Neural cell (in vitro differentiated cells): ENCODE measurements at regions not wholly inside any gene's neighbourhood (a gene's known extent, or its start where the extent isn't known, plus 50 kb on each side); places are given as distances from the start of the nearest gene placed in this dataset.
A peak's percentile ranks its signal among the peaks of the same experiment; 100 is the strongest.

ENCODE experiments used
- H2AFZ ChIP-seq: fragments of 200-600, 300-800 bp; sonication (generic), shearing (Covaris generic); 2 replicates; pipeline ENCODE4 v1.6.0; 2014; ENCODE audit warnings: low read depth, mild to moderate bottlenecking, antibody characterized with exemption, low read length, moderate library complexity
- H3F3A ChIP-seq: fragments of 200-600 bp; shearing (Covaris generic); 2 replicates; pipeline ENCODE4 v1.6.1; 2016; ENCODE audit warnings: mild to moderate bottlenecking, moderate library complexity, mixed read lengths, antibody characterized with exemption, low read length; ENCODE audit not compliant: insufficient read depth, poor library complexity, severe bottlenecking
- H3K27ac ChIP-seq: fragments of 200-600, 300-800 bp; sonication (generic), shearing (Covaris generic); 2 replicates; pipeline ENCODE4 v1.5.1; 2014; ENCODE audit warnings: mild to moderate bottlenecking, low read length, moderate library complexity
- H3K27me3 ChIP-seq: fragments of 300-800, 200-600 bp; sonication (generic), shearing (Covaris generic); 2 replicates; pipeline ENCODE4 v1.6.0; 2014; ENCODE audit warnings: mild to moderate bottlenecking, low read depth, low read length, moderate library complexity; ENCODE audit not compliant: insufficient read depth
- H3K36me3 ChIP-seq: fragments of 300-800, 200-600 bp; sonication (generic), shearing (Covaris generic); 2 replicates; pipeline ENCODE4 v1.5.1; 2014; ENCODE audit warnings: mild to moderate bottlenecking, antibody characterized with exemption, low read length, moderate library complexity; ENCODE audit not compliant: insufficient read depth
- H3K4me2 ChIP-seq: fragments of 300-800, 200-600 bp; sonication (generic), shearing (Covaris generic); 2 replicates; pipeline ENCODE4 v1.6.0; 2014; ENCODE audit warnings: mild to moderate bottlenecking, low read length
- H3K4me3 ChIP-seq: fragments of 300-800, 200-600 bp; sonication (generic), shearing (Covaris generic); 2 replicates; pipeline ENCODE4 v1.5.1; 2014; ENCODE audit warnings: mild to moderate bottlenecking, low read length, moderate library complexity
- H3K79me2 ChIP-seq: fragments of 200-600 bp; shearing (Covaris generic); replicated peaks from 2 replicates; pipeline ENCODE4 v1.6.0; 2014; ENCODE audit warnings: mild to moderate bottlenecking, low read length, moderate library complexity; ENCODE audit not compliant: insufficient read depth
- H3K9ac ChIP-seq: fragments of 300-800, 200-600 bp; sonication (generic), shearing (Covaris generic); 2 replicates; pipeline ENCODE4 v1.6.1; 2016; ENCODE audit warnings: mild to moderate bottlenecking, low read length, mixed read lengths
- H3K9me2 ChIP-seq: fragments of 200-600 bp; shearing (Covaris generic); 2 replicates; pipeline ENCODE4 v1.6.1; 2016; ENCODE audit warnings: mild to moderate bottlenecking, low read length, mixed read lengths; ENCODE audit not compliant: insufficient read depth
- H3K9me3 ChIP-seq: fragments of 200-600, 300-800 bp; sonication (generic), shearing (Covaris generic); 2 replicates; pipeline ENCODE4 v1.6.1; 2016; ENCODE audit warnings: mild to moderate bottlenecking, mixed run types, low read length, moderate library complexity, mixed read lengths
- H4K20me1 ChIP-seq: fragments of 200-600 bp; shearing (Covaris generic); 2 replicates; pipeline ENCODE4 v1.6.1; 2016; ENCODE audit warnings: mild to moderate bottlenecking, mixed run types; ENCODE audit not compliant: insufficient read depth
- CTCF ChIP-seq: fragments of 450-650 bp; IDR thresholded peaks from 2 replicates; pipeline ENCODE4 v1.5.1; 2014; ENCODE audit warnings: antibody characterized with exemption, mild to moderate bottlenecking, moderate library complexity; ENCODE audit not compliant: poor library complexity, severe bottlenecking
- EP300 ChIP-seq: fragments of 450-650 bp; conservative IDR thresholded peaks from 2 replicates; pipeline ENCODE4 v1.6.1; 2014; ENCODE audit warnings: antibody characterized with exemption, mild to moderate bottlenecking, moderate library complexity; ENCODE audit not compliant: poor library complexity, severe bottlenecking
- EZH2 ChIP-seq: fragments of 200-600, 300-800 bp; shearing (Covaris generic), sonication (generic); IDR thresholded peaks from 2 replicates; pipeline ENCODE4 v1.6.1; 2014; ENCODE audit warnings: antibody characterized with exemption, low read length, borderline replicate concordance, mild to moderate bottlenecking; ENCODE audit not compliant: insufficient read depth, poor library complexity, severe bottlenecking
- MXI1 ChIP-seq: fragments of 450-650 bp; conservative IDR thresholded peaks from 2 replicates; pipeline ENCODE4 v1.6.1; 2014; ENCODE audit warnings: antibody characterized with exemption, mild to moderate bottlenecking; ENCODE audit not compliant: poor library complexity, severe bottlenecking
- POLR2AphosphoS5 ChIP-seq: IDR thresholded peaks from 2 replicates; pipeline ENCODE4 v1.6.1; 2012
- RAD21 ChIP-seq: fragments of 450-650 bp; conservative IDR thresholded peaks from 2 replicates; pipeline ENCODE4 v1.6.1; 2014; ENCODE audit warnings: antibody characterized with exemption, mild to moderate bottlenecking, moderate library complexity
- REST ChIP-seq: IDR thresholded peaks from 2 replicates; pipeline ENCODE4 v1.6.1; 2012; ENCODE audit warnings: borderline replicate concordance
- SMC3 ChIP-seq: fragments of 450-650 bp; conservative IDR thresholded peaks from 2 replicates; pipeline ENCODE4 v1.6.1; 2014; ENCODE audit warnings: antibody characterized with exemption, mild to moderate bottlenecking, moderate library complexity; ENCODE audit not compliant: poor library complexity
- TAF1 ChIP-seq: IDR thresholded peaks from 2 replicates; pipeline ENCODE4 v1.6.1; 2012; ENCODE audit warnings: low read depth

GRCh38 chr1:18052671-18053070 is 54.9 kb upstream of the IGSF21 start:
- Histone ChIP-seq H3K36me3 (no peaks in the 10 kb centered on the region), H3K4me2 (no peak overlapping the region), H3K27ac (no peak overlapping the region), H3K79me2 (no peaks in the 10 kb centered on the region), H3K9me3 (no peaks in the 10 kb centered on the region), H3K9ac (no peak overlapping the region), H3K4me3 (no peak overlapping the region), H3F3A (no peaks in the 10 kb centered on the region), H2AFZ (no peak overlapping the region), H3K27me3 (no peaks in the 10 kb centered on the region), H3K9me2 (no peaks in the 10 kb centered on the region), H4K20me1 (no peaks in the 10 kb centered on the region)
- TF ChIP-seq REST (no peak), SMC3 (no peak), EP300 (peak; percentile 16), RAD21 (no peak), MXI1 (no peak)

GRCh38 chr1:18055156-18055555 is 52.4 kb upstream of the IGSF21 start:
- no peak for TF ChIP-seq SMC3
- no peak for TF ChIP-seq CTCF
- no peak for TF ChIP-seq POLR2AphosphoS5
- TF ChIP-seq MXI1 = no peak
- TF ChIP-seq EP300 = no peak
- no peak for TF ChIP-seq EZH2
- TF ChIP-seq REST = no peak
- TF ChIP-seq RAD21 = no peak
- TF ChIP-seq TAF1 = no peak
- Histone ChIP-seq H2AFZ (no peak overlapping the region), H3K36me3 (no peaks in the 10 kb centered on the region), H3K9me2 (no peaks in the 10 kb centered on the region), H3K9ac (no peak overlapping the region), H3K27ac (no peak overlapping the region), H3K4me3 (no peak overlapping the region), H3F3A (no peaks in the 10 kb centered on the region), H3K9me3 (no peaks in the 10 kb centered on the region), H3K4me2 (no peak overlapping the region), H3K27me3 (no peaks in the 10 kb centered on the region), H4K20me1 (no peaks in the 10 kb centered on the region), H3K79me2 (no peaks in the 10 kb centered on the region)
